Breast epithelium (tissue), 4 donors: ENCODE measurements at regions not wholly inside any gene's neighbourhood (a gene's known extent, or its start where the extent isn't known, plus 50 kb on each side); places are given as distances from the start of the nearest gene placed in this dataset.

ENCODE experiments used
- DNase-seq, 2 donors: peaks; one replicate each; pipeline ENCODE4 v3.0.0-alpha.2; 2019; ENCODE audit warnings: low spot score in 2 of 2
- H3K27ac ChIP-seq, 2 donors: fragments of 200-600 bp; sonication (generic) in 1 of 2; one replicate each; pipeline ENCODE4 v1.5.1; 2016 to 2019; ENCODE audit warnings: mild to moderate bottlenecking in 1 of 2
- H3K27me3 ChIP-seq, 2 donors: fragments of 200-600 bp; sonication (generic) in 1 of 2; one replicate each; pipeline versions ENCODE4 v1.5.1 to v1.6.0; 2017 to 2019; ENCODE audit warnings: control low read depth in 1 of 2, mild to moderate bottlenecking in 1 of 2
- H3K36me3 ChIP-seq: fragments of 200-600 bp; one replicate; pipeline ENCODE4 v1.5.1; 2019
- H3K4me1 ChIP-seq, 2 donors: fragments of 200-600 bp; sonication (generic); one replicate each; pipeline ENCODE4 v1.5.1; 2016 to 2019; ENCODE audit warnings: control low read depth in 1 of 2
- H3K4me3 ChIP-seq, 3 donors: fragments of 200-600 bp; sonication (generic); 1 replicate in 2 of 3; 2 replicates in 1 of 3; pipeline ENCODE4 v1.5.1; 2016 to 2019; ENCODE audit warnings: mild to moderate bottlenecking in 3 of 3, moderate library complexity in 2 of 3
- H3K9me3 ChIP-seq, 2 donors: fragments of 200-600 bp; sonication (generic) in 1 of 2; one replicate each; pipeline ENCODE4 v1.5.1; 2016 to 2019; ENCODE audit warnings: control low read depth in 1 of 2
- CTCF ChIP-seq, 3 donors: fragments of 450-650 bp; IDR thresholded peaks; one replicate each; pipeline ENCODE4 v1.5.1; 2016 to 2017; ENCODE audit warnings: antibody characterized with exemption in 3 of 3, mild to moderate bottlenecking in 3 of 3, moderate library complexity in 3 of 3
- POLR2A ChIP-seq: fragments of 450-650 bp; IDR thresholded peaks from one replicate; pipeline ENCODE4 v1.6.1; 2016; ENCODE audit warnings: antibody characterized with exemption, mild to moderate bottlenecking, moderate library complexity
- POLR2AphosphoS5 ChIP-seq, 3 donors: sonication (generic); formaldehyde crosslinking; IDR thresholded peaks; one replicate each; pipeline ENCODE4 v1.6.1; 2017; ENCODE audit warnings: antibody characterized with exemption in 3 of 3
- intact Hi-C: fragments of 100-400 bp; cut with DNase I; formaldehyde crosslinking; loops from one replicate; pipeline ENCODE4 v1.15.1; 2023; ENCODE audit warnings: low total_unique reads

GRCh38 chr12:31819427-31819826, 90.6 kb upstream of the AMN1 start:
- no peaks in the 10 kb centered on the region for H3K27me3 ChIP-seq
- intact Hi-C loops, result no loop called here
- TF ChIP-seq CTCF (IDR thresholded peaks at IDR 0.05) (no peak), POLR2A (no peak), POLR2AphosphoS5 (IDR thresholded peaks at IDR 0.05) (no peak)
- H3K27ac ChIP-seq, result no peak overlapping the region
- DNase-seq, result no peak
- H3K4me1 ChIP-seq, result no peaks in the 10 kb centered on the region
- no peaks in the 10 kb centered on the region for H3K9me3 ChIP-seq
- no peak overlapping the region for H3K4me3 ChIP-seq
- no peaks in the 10 kb centered on the region for H3K36me3 ChIP-seq

GRCh38 chr12:31818623-31819268, 89.9 kb upstream of the AMN1 start:
- no peak for DNase-seq
- no peaks in the 10 kb centered on the region for H3K36me3 ChIP-seq

GRCh38 chr12:31817120-31817519, 88.3 kb upstream of the AMN1 start:
- Histone ChIP-seq H3K4me1 (no peaks in the 10 kb centered on the region), H3K27ac (no peak overlapping the region), H3K27me3 (no peaks in the 10 kb centered on the region), H3K9me3 (no peaks in the 10 kb centered on the region), H3K36me3 (no peaks in the 10 kb centered on the region), H3K4me3 (no peak overlapping the region)
- intact Hi-C loops, result no loop called here
- no peak for DNase-seq
- TF ChIP-seq POLR2A (no peak), POLR2AphosphoS5 (IDR thresholded peaks at IDR 0.05) (no peak), CTCF (IDR thresholded peaks at IDR 0.05) (no peak)

More at GRCh38 chr12:31818623-31819268, 89.9 kb upstream of the AMN1 start:
- Histone ChIP-seq H3K9me3 (no peaks in the 10 kb centered on the region), H3K4me3 (no peak overlapping the region), H3K4me1 (no peaks in the 10 kb centered on the region), H3K27me3 (no peaks in the 10 kb centered on the region), H3K27ac (no peak overlapping the region)
- TF ChIP-seq POLR2A (no peak), POLR2AphosphoS5 (IDR thresholded peaks at IDR 0.05) (no peak), CTCF (IDR thresholded peaks at IDR 0.05) (no peak)
- intact Hi-C loops, result no loop called here

GRCh38 chr12:31815096-31815495, 86.3 kb upstream of the AMN1 start:
- no peaks in the 10 kb centered on the region for H3K36me3 ChIP-seq
- no peak overlapping the region for H3K27ac ChIP-seq
- no peaks in the 10 kb centered on the region for H3K27me3 ChIP-seq
- H3K4me1 ChIP-seq, result no peaks in the 10 kb centered on the region
- no peak for DNase-seq
- no peak overlapping the region for H3K4me3 ChIP-seq
- intact Hi-C loops, result no loop called here
- no peaks in the 10 kb centered on the region for H3K9me3 ChIP-seq
- TF ChIP-seq CTCF (IDR thresholded peaks at IDR 0.05), result no peak
- TF ChIP-seq POLR2A, result no peak
- TF ChIP-seq POLR2AphosphoS5 (IDR thresholded peaks at IDR 0.05), result no peak

- Histone ChIP-seq H3K27me3 (no peaks in the 10 kb centered on the region), H3K27ac (no peak overlapping the region), H3K36me3 (no peaks in the 10 kb centered on the region), H3K4me3 (no peak overlapping the region), H3K9me3 (no peaks in the 10 kb centered on the region), H3K4me1 (no peaks in the 10 kb centered on the region)
- intact Hi-C loops, result no loop called here
- no peak for TF ChIP-seq CTCF (IDR thresholded peaks at IDR 0.05)
- TF ChIP-seq POLR2A, result no peak
- TF ChIP-seq POLR2AphosphoS5 (IDR thresholded peaks at IDR 0.05), result no peak
- no peak for DNase-seq
Measured at GRCh38 chr12:31813305-31813704, 84.5 kb upstream of the AMN1 start.
